Duodenal mucosa (tissue), 2 donors: ENCODE measurements at regions not wholly inside any gene's neighbourhood (a gene's known extent, or its start where the extent isn't known, plus 50 kb on each side); places are given as distances from the start of the nearest gene placed in this dataset.
"Not testable (repeated sequence)": the region's sequence is repeated elsewhere in the genome, so short reads cannot be mapped to it uniquely, and the experiment has no call there.

Source experiments
- H3K27ac ChIP-seq: one replicate; pipeline ENCODE4 v1.7.0; 2013; ENCODE audit warnings: low read depth, low read length
- H3K27me3 ChIP-seq, 2 donors: one replicate each; pipeline ENCODE4 v1.7.0; 2013; ENCODE audit warnings: low read length in 2 of 2, control low read depth in 1 of 2; ENCODE audit not compliant: insufficient read depth in 2 of 2, control insufficient read depth in 1 of 2
- H3K36me3 ChIP-seq, 2 donors: one replicate each; pipeline ENCODE4 v1.7.0; 2013; ENCODE audit warnings: low read length in 2 of 2, control low read depth in 1 of 2; ENCODE audit not compliant: insufficient read depth in 2 of 2, control insufficient read depth in 1 of 2
- H3K4me1 ChIP-seq, 2 donors: one replicate each; pipeline ENCODE4 v1.7.0; 2013; ENCODE audit warnings: low read length in 2 of 2, control low read depth in 1 of 2; ENCODE audit not compliant: insufficient read depth in 2 of 2, control insufficient read depth in 1 of 2
- H3K4me3 ChIP-seq, 2 donors: one replicate each; pipeline ENCODE4 v1.7.0; 2013; ENCODE audit warnings: low read length in 2 of 2, low read depth in 1 of 2
- H3K9ac ChIP-seq, 2 donors: one replicate each; pipeline ENCODE4 v1.7.0; 2013; ENCODE audit warnings: low read length in 2 of 2, low read depth in 1 of 2
- H3K9me3 ChIP-seq, 2 donors: one replicate each; pipeline ENCODE4 v1.7.0; 2013; ENCODE audit warnings: low read length in 2 of 2, control low read depth in 1 of 2; ENCODE audit not compliant: control insufficient read depth in 1 of 2

GRCh38 chr11:86149792-86150191, 80.9 kb upstream of the PICALM start:
- H3K4me3 ChIP-seq: no peak overlapping the region
- no peaks in the 10 kb centered on the region for H3K9me3 ChIP-seq
- H3K27ac ChIP-seq: no peak overlapping the region
- H3K4me1 ChIP-seq: peaks cover 44 to 49% of the 10 kb centered on the region in 2 donors
- H3K36me3 ChIP-seq: no peaks in the 10 kb centered on the region
- no peak overlapping the region for H3K9ac ChIP-seq
- H3K27me3 ChIP-seq: no peaks in the 10 kb centered on the region

GRCh38 chr11:86148345-86148747, 79.5 kb upstream of the PICALM start:
- Histone ChIP-seq H3K27ac (no peak overlapping the region), H3K4me1 (peaks cover 53 to 55% of the 10 kb centered on the region in 2 donors), H3K9ac (no peak overlapping the region), H3K27me3 (no peaks in the 10 kb centered on the region), H3K9me3 (no peaks in the 10 kb centered on the region), H3K36me3 (no peaks in the 10 kb centered on the region), H3K4me3 (no peak overlapping the region)

DNA sequence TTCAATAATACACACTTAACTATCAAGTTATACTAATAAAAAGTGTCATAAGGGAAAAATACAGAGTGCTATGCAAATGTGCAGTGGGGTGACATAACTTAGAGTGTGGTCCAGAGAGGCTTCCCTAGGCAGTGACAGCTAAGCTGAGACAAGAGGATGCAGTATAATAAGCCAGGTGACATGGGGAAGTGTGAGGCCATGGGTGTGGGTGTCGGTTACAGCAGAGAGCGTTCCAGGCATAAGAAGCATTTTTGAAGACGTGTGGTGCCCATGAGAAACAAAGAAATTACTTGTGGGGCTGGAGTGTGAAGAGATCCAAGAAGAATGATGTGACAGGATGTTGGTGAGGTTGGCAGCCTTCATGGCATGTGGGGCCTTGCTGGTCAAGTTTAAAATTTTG, 78.1 kb upstream of the PICALM start:
- Histone ChIP-seq H3K27me3 (no peaks in the 10 kb centered on the region), H3K27ac (no peak overlapping the region), H3K4me1 (peaks cover 42 to 44% of the 10 kb centered on the region in 2 donors), H3K36me3 (no peaks in the 10 kb centered on the region), H3K4me3 (no peak overlapping the region), H3K9ac (no peak overlapping the region), H3K9me3 (no peaks in the 10 kb centered on the region)

DNA sequence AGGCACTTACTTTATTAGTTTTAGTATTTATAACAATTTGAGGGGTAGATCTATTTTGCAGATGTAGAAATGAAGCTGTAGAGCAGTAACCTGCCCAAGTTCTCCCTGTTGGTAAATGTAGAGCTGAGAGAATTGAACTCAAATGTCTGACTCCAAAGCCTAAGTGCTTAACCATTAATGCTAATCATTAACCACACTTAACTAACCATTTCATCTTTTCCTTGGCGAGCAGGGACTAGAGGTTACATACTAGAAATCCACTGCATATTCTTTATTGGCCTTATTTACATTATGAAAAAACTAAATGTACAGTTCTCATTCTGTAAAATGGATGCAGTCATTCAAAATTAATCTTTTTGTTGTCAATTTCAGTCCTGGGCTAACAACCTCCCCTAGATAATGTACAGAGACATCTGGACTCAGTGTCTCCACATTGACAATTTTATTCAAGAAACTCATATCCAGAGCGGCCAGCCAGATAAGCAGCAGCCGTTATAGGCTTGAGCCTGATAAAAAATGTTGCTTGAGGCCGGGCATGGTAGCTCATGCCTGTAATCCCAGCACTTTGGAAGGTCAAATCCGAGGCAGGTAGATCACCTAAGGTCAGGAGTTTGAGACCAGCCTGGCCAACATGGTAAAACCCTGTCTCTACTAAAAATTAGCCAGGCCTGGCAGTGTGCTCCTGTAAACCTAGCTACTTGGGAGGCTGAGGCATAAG, 76.7 kb upstream of the PICALM start:
- no peak overlapping the region for H3K9ac ChIP-seq

DNA sequence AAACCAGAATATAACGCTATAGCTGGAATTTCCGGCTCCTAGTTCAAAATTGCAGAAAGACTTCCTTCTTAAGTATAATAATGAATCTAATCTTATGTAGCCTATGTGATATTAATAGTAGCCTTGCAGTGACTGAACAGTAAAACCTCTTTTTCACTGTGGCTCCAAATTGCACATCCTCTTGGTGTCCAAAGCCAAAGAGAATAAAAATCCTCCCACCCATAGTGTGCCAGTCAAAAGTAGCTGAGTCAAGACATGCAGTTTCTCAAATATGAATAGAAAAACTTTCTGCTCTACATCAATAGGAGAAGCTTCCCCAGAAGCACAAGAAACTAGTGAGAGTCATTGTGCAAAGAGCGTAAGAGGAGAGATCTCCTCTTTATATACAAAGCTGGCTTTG, 76.0 kb upstream of the PICALM start:
- Histone ChIP-seq H3K4me1 (peaks cover 26 to 31% of the 10 kb centered on the region in 2 donors), H3K4me3 (no peak overlapping the region), H3K9ac (no peak overlapping the region), H3K27me3 (no peaks in the 10 kb centered on the region), H3K27ac (no peak overlapping the region), H3K36me3 (no peaks in the 10 kb centered on the region), H3K9me3 (no peaks in the 10 kb centered on the region)

More for the DNA sequence above, 76.7 kb upstream of the PICALM start:
- Histone ChIP-seq H3K9me3 (no peaks in the 10 kb centered on the region), H3K4me3 (no peak overlapping the region), H3K27ac (no peak overlapping the region), H3K27me3 (no peaks in the 10 kb centered on the region), H3K36me3 (no peaks in the 10 kb centered on the region), H3K4me1 (peaks cover 27 to 31% of the 10 kb centered on the region in 2 donors)

DNA sequence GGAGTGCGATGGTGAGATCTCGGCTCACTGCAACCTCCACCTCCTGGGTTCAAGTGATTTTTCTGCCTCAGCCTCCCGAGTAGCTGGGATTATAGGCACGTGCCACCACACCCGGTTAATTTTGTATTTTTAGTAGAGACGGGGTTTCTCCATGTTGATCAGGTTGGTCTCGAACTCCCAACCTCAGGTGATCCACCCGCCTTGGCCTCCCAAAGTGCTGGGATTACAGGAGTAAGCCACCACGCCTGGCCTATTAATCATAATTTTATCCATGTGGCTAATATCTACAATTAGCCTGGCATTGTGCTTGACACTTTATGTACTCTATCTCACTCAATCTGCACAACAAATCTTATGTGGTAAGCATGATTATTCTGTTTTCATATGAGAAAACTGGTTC, 75.2 kb upstream of the PICALM start:
- H3K9ac ChIP-seq, H3K4me3 ChIP-seq, H3K27ac ChIP-seq, H3K27me3 ChIP-seq, H3K9me3 ChIP-seq, H3K36me3 ChIP-seq: not testable (repeated sequence)
- H3K4me1 ChIP-seq: peaks cover 26 to 31% of the 10 kb centered on the region in 2 donors

DNA sequence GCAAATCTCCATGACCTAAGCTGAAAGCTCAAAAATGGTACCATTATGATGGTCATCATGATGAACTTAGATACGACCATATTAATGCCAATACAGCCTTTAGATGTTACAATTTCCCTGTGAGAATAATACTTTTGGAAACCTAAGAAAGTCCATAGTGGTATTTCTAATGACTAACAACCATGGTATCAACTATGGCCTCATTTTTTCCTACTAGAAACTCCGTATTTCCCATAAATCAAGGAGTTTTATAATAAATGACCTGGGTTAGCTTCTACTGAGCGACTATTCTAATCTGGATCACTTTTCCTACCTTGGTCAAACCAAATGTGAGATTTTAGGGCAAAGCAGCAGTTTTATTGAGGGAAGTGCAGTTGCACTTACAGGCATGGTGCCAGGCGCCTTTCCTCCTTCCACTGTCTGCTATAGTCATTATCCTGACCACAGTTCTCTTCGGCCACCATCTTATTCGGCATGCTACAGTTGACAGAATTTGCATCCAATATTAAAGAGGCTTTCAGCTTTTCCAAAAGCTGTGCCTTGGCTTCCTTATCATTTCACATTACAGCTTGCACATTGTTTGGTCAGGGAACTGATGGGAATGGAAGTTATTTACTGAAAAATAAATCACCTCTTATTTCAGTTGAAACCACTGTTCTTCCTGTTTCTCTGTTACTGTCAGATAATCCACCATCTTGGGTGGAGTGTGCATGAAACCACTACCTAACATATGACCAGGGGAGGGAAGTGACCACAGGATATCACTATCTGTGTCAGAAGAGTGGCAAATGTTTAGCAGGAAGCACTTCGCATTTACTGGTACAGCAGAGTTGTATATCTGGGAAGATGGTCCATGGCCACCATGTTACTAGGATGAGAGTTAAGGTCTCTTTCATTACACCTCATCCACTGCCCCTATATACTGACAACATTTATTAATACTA, 74.5 kb upstream of the PICALM start:
- H3K9ac ChIP-seq: no peak overlapping the region
- H3K27ac ChIP-seq: no peak overlapping the region
- H3K9me3 ChIP-seq: no peaks in the 10 kb centered on the region
- no peaks in the 10 kb centered on the region for H3K27me3 ChIP-seq
- no peak overlapping the region for H3K4me3 ChIP-seq
- H3K36me3 ChIP-seq: no peaks in the 10 kb centered on the region
- peaks cover 23 to 27% of the 10 kb centered on the region in 2 donors for H3K4me1 ChIP-seq

- no peak overlapping the region for H3K4me3 ChIP-seq
- no peaks in the 10 kb centered on the region for H3K36me3 ChIP-seq
- H3K4me1 ChIP-seq: peaks cover 23 to 26% of the 10 kb centered on the region in 2 donors
- no peak overlapping the region for H3K9ac ChIP-seq
- no peaks in the 10 kb centered on the region for H3K9me3 ChIP-seq
- H3K27ac ChIP-seq: no peak overlapping the region
- no peaks in the 10 kb centered on the region for H3K27me3 ChIP-seq
Measured at GRCh38 chr11:86142170-86142569, 73.3 kb upstream of the PICALM start.

GRCh38 chr11:86141727-86142126, 72.8 kb upstream of the PICALM start:
- H3K27me3 ChIP-seq: no peaks in the 10 kb centered on the region
- H3K27ac ChIP-seq: no peak overlapping the region
- no peak overlapping the region for H3K9ac ChIP-seq
- no peaks in the 10 kb centered on the region for H3K9me3 ChIP-seq
- H3K36me3 ChIP-seq: no peaks in the 10 kb centered on the region
- peaks cover 23 to 28% of the 10 kb centered on the region in 2 donors for H3K4me1 ChIP-seq
- no peak overlapping the region for H3K4me3 ChIP-seq

DNA sequence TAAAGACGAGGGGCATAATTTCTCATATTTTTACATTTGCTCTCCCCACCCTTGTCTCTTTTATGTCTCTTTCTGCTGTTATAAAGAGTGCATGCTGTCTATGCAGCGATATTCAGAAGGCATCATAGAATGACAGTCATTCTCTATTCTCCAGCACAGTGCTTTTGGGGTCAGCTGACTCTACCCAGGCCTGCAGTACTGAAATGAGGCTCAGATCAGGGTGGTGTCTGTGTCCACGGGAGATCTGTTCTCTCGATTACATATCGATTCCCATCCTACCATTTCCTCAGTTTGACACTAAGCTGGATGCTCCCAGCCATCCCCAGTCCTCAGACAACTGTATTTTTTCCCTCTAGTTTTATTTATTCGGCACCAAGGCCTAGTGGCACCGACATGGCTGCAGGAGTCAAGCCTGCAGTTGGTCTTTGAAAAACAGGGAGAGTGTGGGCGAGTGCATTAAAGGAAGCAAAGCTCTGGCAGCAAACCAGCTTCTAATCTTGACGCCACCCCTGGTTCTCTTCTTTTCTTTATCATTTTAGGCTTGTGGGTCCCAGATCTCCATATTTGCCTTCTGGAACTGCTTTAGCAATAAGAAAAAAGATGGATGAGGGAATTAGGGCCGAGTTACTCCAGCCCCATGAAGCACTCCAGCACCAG, 71.6 kb upstream of the PICALM start:
- Histone ChIP-seq H3K27me3 (no peaks in the 10 kb centered on the region), H3K9ac (no peak overlapping the region), H3K27ac (no peak overlapping the region), H3K9me3 (no peaks in the 10 kb centered on the region), H3K4me1 (peaks cover 25 to 34% of the 10 kb centered on the region in 2 donors), H3K36me3 (no peaks in the 10 kb centered on the region), H3K4me3 (no peak overlapping the region)
